Activated CD4-positive, alpha-beta T cell treated with anti-CD3 and anti-CD28 coated beads, Interleukin-2, amount 50 U/mL, for 16 hours (primary cell): ENCODE measurements at regions not wholly inside any gene's neighbourhood (a gene's known extent, or its start where the extent isn't known, plus 50 kb on each side); places are given as distances from the start of the nearest gene placed in this dataset.
"Not testable (repeated sequence)": the region's sequence is repeated elsewhere in the genome, so short reads cannot be mapped to it uniquely, and the experiment has no call there.

ENCODE experiments used
- DNase-seq: peaks from one replicate; pipeline ENCODE4 v3.0.0-alpha.2; 2020

GRCh38 chrX:35406386-35406785 lies 391.8 kb upstream of the MAGEB16 start:
- DNase-seq = no peak

- no peak for DNase-seq
Measured at GRCh38 chrX:35416782-35417181, 381.4 kb upstream of the MAGEB16 start.

GRCh38 chrX:35432056-35432455 lies 366.1 kb upstream of the MAGEB16 start:
- DNase-seq = no peak

- no peak for DNase-seq
Measured at GRCh38 chrX:35439034-35439660, 359.0 kb upstream of the MAGEB16 start.

- no peak for DNase-seq
Measured at GRCh38 chrX:35439692-35440091, 358.4 kb upstream of the MAGEB16 start.

- DNase-seq = no peak
Measured at GRCh38 chrX:35442421-35442820, 355.7 kb upstream of the MAGEB16 start.

- DNase-seq = not testable (repeated sequence)
Measured at GRCh38 chrX:35443091-35443582, 355.0 kb upstream of the MAGEB16 start.

GRCh38 chrX:35444671-35445355 lies 353.3 kb upstream of the MAGEB16 start:
- no peak for DNase-seq

GRCh38 chrX:35445912-35446311 lies 352.2 kb upstream of the MAGEB16 start:
- DNase-seq = no peak

- DNase-seq = no peak
Measured at GRCh38 chrX:35456891-35457290, 341.3 kb upstream of the MAGEB16 start.

GRCh38 chrX:35458142-35458541 lies 340.0 kb upstream of the MAGEB16 start:
- DNase-seq = no peak

GRCh38 chrX:35461164-35461563 lies 337.0 kb upstream of the MAGEB16 start:
- DNase-seq = no peak

GRCh38 chrX:35496671-35497070 lies 301.5 kb upstream of the MAGEB16 start:
- not testable (repeated sequence) for DNase-seq

GRCh38 chrX:35497453-35497852 lies 300.7 kb upstream of the MAGEB16 start:
- DNase-seq = not testable (repeated sequence)

GRCh38 chrX:35499071-35499862 lies 298.9 kb upstream of the MAGEB16 start:
- DNase-seq = no peak

- DNase-seq = no peak
Measured at GRCh38 chrX:35507701-35508100, 290.4 kb upstream of the MAGEB16 start.

- DNase-seq = not testable (repeated sequence)
Measured at GRCh38 chrX:35548003-35548402, 250.1 kb upstream of the MAGEB16 start.

GRCh38 chrX:35557916-35558315 lies 240.2 kb upstream of the MAGEB16 start:
- no peak for DNase-seq

- no peak for DNase-seq
Measured at GRCh38 chrX:35561985-35562384, 236.2 kb upstream of the MAGEB16 start.

- no peak for DNase-seq
Measured at GRCh38 chrX:35562395-35562794, 235.7 kb upstream of the MAGEB16 start.

- DNase-seq = no peak
Measured at GRCh38 chrX:35590210-35590609, 207.9 kb upstream of the MAGEB16 start.

GRCh38 chrX:35611562-35611961 lies 186.6 kb upstream of the MAGEB16 start:
- DNase-seq = not testable (repeated sequence)

GRCh38 chrX:35617836-35618235 lies 180.3 kb upstream of the MAGEB16 start:
- DNase-seq = no peak

- DNase-seq = no peak
Measured at GRCh38 chrX:35622040-35622439, 176.1 kb upstream of the MAGEB16 start.
